HG02642 (cell line): ENCODE measurements at regions not wholly inside any gene's neighbourhood (a gene's known extent, or its start where the extent isn't known, plus 50 kb on each side); places are given as distances from the start of the nearest gene placed in this dataset.

ENCODE experiments used
- ATAC-seq: cut with Tn5 transposase; IDR thresholded peaks from one replicate; pipeline ENCODE4 v1.9.1; 2021; ENCODE audit warnings: mild to moderate bottlenecking; ENCODE audit not compliant: unreplicated experiment, poor library complexity

- no peak for ATAC-seq
These were observed 908.1 kb upstream of the FANCL start for GRCh38 chr2:59149271-59149670.

GRCh38 chr2:59112258-59112657 is 871.1 kb upstream of the FANCL start:
- no peak for ATAC-seq

- ATAC-seq, result no peak
These were observed 855.8 kb upstream of the FANCL start for GRCh38 chr2:59096973-59097372.

- ATAC-seq, result no peak
These were observed 852.4 kb upstream of the FANCL start for GRCh38 chr2:59093571-59093970.

- no peak for ATAC-seq
These were observed 843.2 kb upstream of the FANCL start for GRCh38 chr2:59084326-59084725.

GRCh38 chr2:59083075-59083828 is 842.1 kb upstream of the FANCL start:
- no peak for ATAC-seq

- no peak for ATAC-seq
These were observed 841.5 kb upstream of the FANCL start for GRCh38 chr2:59082657-59083056.

- no peak for ATAC-seq
These were observed 839.5 kb upstream of the FANCL start for GRCh38 chr2:59080451-59081181.

GRCh38 chr2:59077981-59078531 is 836.9 kb upstream of the FANCL start:
- ATAC-seq, result no peak

- ATAC-seq, result no peak
These were observed 836.1 kb upstream of the FANCL start for GRCh38 chr2:59077026-59077725.

- no peak for ATAC-seq
These were observed 835.0 kb upstream of the FANCL start for GRCh38 chr2:59076079-59076619.

GRCh38 chr2:59074071-59074470 is 832.9 kb upstream of the FANCL start:
- no peak for ATAC-seq

- no peak for ATAC-seq
These were observed 832.2 kb upstream of the FANCL start for GRCh38 chr2:59073286-59073685.

GRCh38 chr2:59068255-59068654 is 827.1 kb upstream of the FANCL start:
- ATAC-seq, result no peak

- no peak for ATAC-seq
These were observed 825.8 kb upstream of the FANCL start for GRCh38 chr2:59066787-59067399.

- no peak for ATAC-seq
These were observed 806.4 kb upstream of the FANCL start for GRCh38 chr2:59047373-59047995.

GRCh38 chr2:59046401-59047372 is 805.6 kb upstream of the FANCL start:
- no peak for ATAC-seq

- ATAC-seq, result no peak
These were observed 803.6 kb upstream of the FANCL start for GRCh38 chr2:59044736-59045135.

GRCh38 chr2:59041139-59041538 is 800.0 kb upstream of the FANCL start:
- no peak for ATAC-seq
